Vagina (tissue), 2 donors: ENCODE measurements at regions not wholly inside any gene's neighbourhood (a gene's known extent, or its start where the extent isn't known, plus 50 kb on each side); places are given as distances from the start of the nearest gene placed in this dataset.

Experiments used
- DNase-seq, 2 donors: peaks; one replicate each; pipeline ENCODE4 v3.0.0-alpha.2; 2017; ENCODE audit errors: extremely low spot score in 2 of 2
- H3K27ac ChIP-seq: fragments of 200-600 bp; sonication (generic); one replicate; pipeline ENCODE4 v1.5.1; 2019
- H3K27me3 ChIP-seq: fragments of 200-600 bp; sonication (generic); one replicate; pipeline ENCODE4 v1.5.1; 2019
- H3K36me3 ChIP-seq, 2 donors: fragments of 200-600 bp; sonication (generic); one replicate each; pipeline ENCODE4 v1.5.1; 2017 to 2019
- H3K4me1 ChIP-seq: fragments of 200-600 bp; sonication (generic); one replicate; pipeline ENCODE4 v1.5.1; 2019
- H3K4me3 ChIP-seq, 2 donors: fragments of 200-600 bp; sonication (generic); 1 replicate in 1 of 2; 2 replicates in 1 of 2; pipeline ENCODE4 v1.5.1; 2016 to 2019
- H3K9me3 ChIP-seq: fragments of 200-600 bp; sonication (generic); one replicate; pipeline ENCODE4 v1.5.1; 2019
- CTCF ChIP-seq, 3 experiments: fragments of 450-650 bp in 2 of 3; fragments of 200-600 bp in 1 of 3; sonication (generic) in 1 of 3; IDR thresholded peaks; one replicate each; pipeline ENCODE4 v1.5.1; 2017 to 2019; ENCODE audit warnings: antibody characterized with exemption in 3 of 3, mild to moderate bottlenecking in 2 of 3, moderate library complexity in 2 of 3
- POLR2A ChIP-seq, 2 donors: fragments of 450-650 bp; IDR thresholded peaks; one replicate each; pipeline ENCODE4 v1.6.1; 2017; ENCODE audit warnings: antibody characterized with exemption in 2 of 2, mild to moderate bottlenecking in 2 of 2, moderate library complexity in 2 of 2
- POLR2AphosphoS5 ChIP-seq, 2 donors: sonication (generic); formaldehyde crosslinking; IDR thresholded peaks; one replicate each; pipeline ENCODE4 v1.9.0; 2017; ENCODE audit warnings: antibody characterized with exemption in 2 of 2, mild to moderate bottlenecking in 2 of 2, low read depth in 1 of 2; ENCODE audit not compliant: insufficient read depth in 1 of 2
- intact Hi-C: fragments of 100-400 bp; cut with DNase I; formaldehyde crosslinking; loops from one replicate; pipeline ENCODE4 v1.15.1; 2023

- Histone ChIP-seq H3K36me3 (no peaks in the 10 kb centered on the region), H3K27ac (no peak overlapping the region), H3K27me3 (no peaks in the 10 kb centered on the region), H3K4me1 (peaks cover 13% of the 10 kb centered on the region), H3K4me3 (no peak overlapping the region), H3K9me3 (no peaks in the 10 kb centered on the region)
- TF ChIP-seq POLR2AphosphoS5 (IDR thresholded peaks at IDR 0.05; ENCODE audit: insufficient read depth in 1 of 2, low read depth in 1 of 2) (no peak), POLR2A (IDR thresholded peaks at IDR 0.05) (no peak), CTCF (IDR thresholded peaks at IDR 0.05) (no peak)
- intact Hi-C loops: no loop called here
- DNase-seq: no peak
Observed at GRCh38 chr12:131378861-131379665, 331.8 kb upstream of the SFSWAP start.

GRCh38 chr12:131379738-131380137 is 331.2 kb upstream of the SFSWAP start:
- H3K4me1 ChIP-seq: peaks cover 13% of the 10 kb centered on the region
- H3K27me3 ChIP-seq: no peaks in the 10 kb centered on the region
- no peak overlapping the region for H3K27ac ChIP-seq
- H3K9me3 ChIP-seq: no peaks in the 10 kb centered on the region
- H3K36me3 ChIP-seq: no peaks in the 10 kb centered on the region
- no peak for TF ChIP-seq CTCF (IDR thresholded peaks at IDR 0.05)
- TF ChIP-seq POLR2A (IDR thresholded peaks at IDR 0.05): no peak
- TF ChIP-seq POLR2AphosphoS5 (IDR thresholded peaks at IDR 0.05; ENCODE audit: insufficient read depth in 1 of 2, low read depth in 1 of 2): no peak
- H3K4me3 ChIP-seq: no peak overlapping the region
- no peak for DNase-seq
- intact Hi-C loops: no loop called here

GRCh38 chr12:131380220-131380964 is 330.5 kb upstream of the SFSWAP start:
- no peak for TF ChIP-seq POLR2A (IDR thresholded peaks at IDR 0.05)
- no peak for TF ChIP-seq CTCF (IDR thresholded peaks at IDR 0.05)
- no peak for TF ChIP-seq POLR2AphosphoS5 (IDR thresholded peaks at IDR 0.05; ENCODE audit: insufficient read depth in 1 of 2, low read depth in 1 of 2)

GRCh38 chr12:131380965-131381705 is 329.8 kb upstream of the SFSWAP start:
- H3K4me1 ChIP-seq: peaks cover under 1% of the 10 kb centered on the region
- no peaks in the 10 kb centered on the region for H3K36me3 ChIP-seq
- DNase-seq: no peak
- no peaks in the 10 kb centered on the region for H3K9me3 ChIP-seq
- no peaks in the 10 kb centered on the region for H3K27me3 ChIP-seq
- H3K27ac ChIP-seq: no peak overlapping the region
- no peak overlapping the region for H3K4me3 ChIP-seq
- intact Hi-C loops: no loop called here
- TF ChIP-seq POLR2AphosphoS5 (IDR thresholded peaks at IDR 0.05; ENCODE audit: insufficient read depth in 1 of 2, low read depth in 1 of 2) (no peak), POLR2A (IDR thresholded peaks at IDR 0.05) (no peak), CTCF (IDR thresholded peaks at IDR 0.05) (no peak)

More at GRCh38 chr12:131380220-131380964, 330.5 kb upstream of the SFSWAP start:
- Histone ChIP-seq H3K9me3 (no peaks in the 10 kb centered on the region), H3K36me3 (no peaks in the 10 kb centered on the region), H3K4me1 (peaks cover 7% of the 10 kb centered on the region), H3K27me3 (no peaks in the 10 kb centered on the region), H3K27ac (no peak overlapping the region), H3K4me3 (no peak overlapping the region)
- intact Hi-C loops: no loop called here
- no peak for DNase-seq
